ENCODE measurements at regions not wholly inside any gene's neighbourhood (a gene's known extent, or its start where the extent isn't known, plus 50 kb on each side); places are given as distances from the start of the nearest gene placed in this dataset.
A peak's percentile ranks its signal among the peaks of the same experiment; 100 is the strongest.

DNA sequence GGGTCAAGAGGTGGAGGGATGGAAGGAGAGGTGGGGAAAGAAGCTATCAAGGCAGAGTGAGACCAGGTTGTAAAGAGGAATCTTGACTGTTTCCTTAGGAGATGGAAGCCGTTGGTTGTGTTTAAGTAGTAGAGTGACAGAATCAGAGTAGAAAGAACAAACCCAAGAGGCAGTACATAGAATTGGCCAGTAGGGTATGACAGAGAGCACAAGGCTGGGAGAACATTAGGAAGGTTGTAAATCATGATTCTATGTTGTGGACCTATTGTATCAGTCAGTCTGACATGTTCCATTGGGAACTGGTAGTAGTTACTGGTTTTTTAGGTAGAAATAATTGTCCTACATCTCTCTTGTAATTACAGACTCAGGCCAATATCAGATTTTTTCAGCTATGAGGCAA is 486.9 kb upstream of the USP24 start:
- no peaks in the 10 kb centered on the region for H3K27me3 ChIP-seq (ENCODE audit: insufficient read depth, poor library complexity, severe bottlenecking)
- no peak overlapping the region for H3K27ac ChIP-seq (replicated peaks)
- no peak overlapping the region for H3K4me3 ChIP-seq (replicated peaks; ENCODE audit: insufficient read depth, low read length)
- DNase-seq (ENCODE audit: low read depth in 1 of 2, low spot score in 1 of 2): peak in 1 of 2 experiments; percentile 2
- TF ChIP-seq GABPA (IDR thresholded peaks at IDR 0.05; ENCODE audit: low read depth) (no peak), REST (IDR thresholded peaks at IDR 0.05; ENCODE audit: insufficient replicate concordance, low read depth) (no peak), SPI1 (IDR thresholded peaks at IDR 0.05; ENCODE audit: borderline replicate concordance, low read depth) (no peak), POLR2AphosphoS5 (IDR thresholded peaks at IDR 0.05; ENCODE audit: low read depth) (no peak)
- TF ChIP-seq, protein P1, sequence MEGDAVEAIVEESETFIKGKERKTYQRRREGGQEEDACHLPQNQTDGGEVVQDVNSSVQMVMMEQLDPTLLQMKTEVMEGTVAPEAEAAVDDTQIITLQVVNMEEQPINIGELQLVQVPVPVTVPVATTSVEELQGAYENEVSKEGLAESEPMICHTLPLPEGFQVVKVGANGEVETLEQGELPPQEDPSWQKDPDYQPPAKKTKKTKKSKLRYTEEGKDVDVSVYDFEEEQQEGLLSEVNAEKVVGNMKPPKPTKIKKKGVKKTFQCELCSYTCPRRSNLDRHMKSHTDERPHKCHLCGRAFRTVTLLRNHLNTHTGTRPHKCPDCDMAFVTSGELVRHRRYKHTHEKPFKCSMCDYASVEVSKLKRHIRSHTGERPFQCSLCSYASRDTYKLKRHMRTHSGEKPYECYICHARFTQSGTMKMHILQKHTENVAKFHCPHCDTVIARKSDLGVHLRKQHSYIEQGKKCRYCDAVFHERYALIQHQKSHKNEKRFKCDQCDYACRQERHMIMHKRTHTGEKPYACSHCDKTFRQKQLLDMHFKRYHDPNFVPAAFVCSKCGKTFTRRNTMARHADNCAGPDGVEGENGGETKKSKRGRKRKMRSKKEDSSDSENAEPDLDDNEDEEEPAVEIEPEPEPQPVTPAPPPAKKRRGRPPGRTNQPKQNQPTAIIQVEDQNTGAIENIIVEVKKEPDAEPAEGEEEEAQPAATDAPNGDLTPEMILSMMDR (IDR thresholded peaks at IDR 0.05; ENCODE audit: insufficient read depth, low read length): peak; percentile 73

DNA sequence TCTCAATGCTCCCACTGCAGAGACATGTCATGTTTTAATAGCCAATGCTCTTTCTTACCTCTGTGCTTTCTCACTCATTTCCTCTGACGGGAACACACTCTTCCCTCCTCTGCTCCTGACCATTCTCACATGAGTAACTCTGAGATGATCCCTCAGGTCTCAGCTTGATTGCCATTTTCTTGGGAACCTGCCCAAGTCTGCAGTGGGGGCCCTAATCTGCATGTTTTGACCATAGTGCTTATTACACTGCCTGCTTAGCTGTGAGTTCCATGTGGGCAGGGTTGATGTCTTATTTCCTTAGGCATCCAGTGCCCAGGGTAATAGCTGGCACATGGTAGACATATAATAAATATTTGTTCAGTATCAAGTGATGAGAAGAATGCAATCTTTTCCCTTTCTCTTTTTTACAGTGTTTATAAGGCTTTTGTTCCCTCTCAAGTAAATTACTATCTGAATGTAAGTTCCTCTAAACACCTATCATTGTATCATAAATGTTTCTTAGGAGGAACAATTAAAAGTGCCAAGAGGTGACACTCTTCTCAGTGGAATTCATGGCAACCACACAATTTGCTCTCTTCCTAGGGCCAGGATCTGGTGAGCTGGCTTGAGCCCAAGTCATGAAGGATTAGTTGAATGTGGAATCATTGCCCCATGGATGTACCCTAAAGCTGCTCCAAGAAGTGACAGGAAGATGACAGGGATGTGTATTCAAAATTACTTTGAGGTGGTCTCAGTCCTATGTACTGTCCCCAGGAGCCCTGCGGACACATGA is 485.4 kb upstream of the USP24 start:
- Histone ChIP-seq H3K27me3 (ENCODE audit: insufficient read depth, poor library complexity, severe bottlenecking) (no peaks in the 10 kb centered on the region), H3K4me3 (replicated peaks; ENCODE audit: insufficient read depth, low read length) (no peak overlapping the region), H3K27ac (replicated peaks) (no peak overlapping the region)
- DNase-seq (ENCODE audit: low read depth in 1 of 2, low spot score in 1 of 2): no peak
- TF ChIP-seq, protein P1 (IDR thresholded peaks at IDR 0.05; ENCODE audit: insufficient read depth, low read length): no peak
- TF ChIP-seq SPI1 (IDR thresholded peaks at IDR 0.05; ENCODE audit: borderline replicate concordance, low read depth) (no peak), POLR2AphosphoS5 (IDR thresholded peaks at IDR 0.05; ENCODE audit: low read depth) (no peak), REST (IDR thresholded peaks at IDR 0.05; ENCODE audit: insufficient replicate concordance, low read depth) (no peak), GABPA (IDR thresholded peaks at IDR 0.05; ENCODE audit: low read depth) (no peak)

DNA sequence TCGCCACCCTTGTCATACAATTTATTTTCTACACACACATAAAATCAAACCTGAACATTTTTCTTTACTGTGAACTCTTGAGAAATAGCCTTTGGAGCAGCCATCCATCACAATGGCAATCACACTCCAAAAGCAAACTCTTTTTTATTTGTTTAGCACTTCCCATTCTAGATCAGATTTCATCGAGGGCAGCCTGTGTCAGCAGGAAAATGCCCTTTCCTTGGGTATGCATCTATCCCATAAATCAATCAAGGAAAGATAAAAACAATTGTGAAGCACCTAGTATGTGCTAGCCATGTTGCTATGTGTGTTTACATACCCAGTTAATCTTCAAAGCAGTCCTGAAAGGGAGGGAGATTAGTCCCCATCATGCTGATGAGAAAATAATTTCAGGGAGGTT is 484.1 kb upstream of the USP24 start:
- TF ChIP-seq REST (IDR thresholded peaks at IDR 0.05; ENCODE audit: insufficient replicate concordance, low read depth): no peak
- TF ChIP-seq, protein P1 (IDR thresholded peaks at IDR 0.05; ENCODE audit: insufficient read depth, low read length): no peak
- TF ChIP-seq POLR2AphosphoS5 (IDR thresholded peaks at IDR 0.05; ENCODE audit: low read depth): no peak
- no peak for TF ChIP-seq SPI1 (IDR thresholded peaks at IDR 0.05; ENCODE audit: borderline replicate concordance, low read depth)
- no peak for TF ChIP-seq GABPA (IDR thresholded peaks at IDR 0.05; ENCODE audit: low read depth)
- no peak overlapping the region for H3K27ac ChIP-seq (replicated peaks)
- no peak overlapping the region for H3K4me3 ChIP-seq (replicated peaks; ENCODE audit: insufficient read depth, low read length)
- DNase-seq (ENCODE audit: low read depth in 1 of 2, low spot score in 1 of 2): no peak
- H3K27me3 ChIP-seq (ENCODE audit: insufficient read depth, poor library complexity, severe bottlenecking): no peaks in the 10 kb centered on the region
